Kidney (tissue), 13 donors: ENCODE measurements at regions not wholly inside any gene's neighbourhood (a gene's known extent, or its start where the extent isn't known, plus 50 kb on each side); places are given as distances from the start of the nearest gene placed in this dataset.
"Not testable (repeated sequence)": the region's sequence is repeated elsewhere in the genome, so short reads cannot be mapped to it uniquely, and the experiment has no call there.

Experiments
- DNase-seq, 5 donors: peaks; one replicate each; pipeline ENCODE4 v3.0.0-alpha.2; 2013 to 2020
- FAIRE-seq: peaks from 2 replicates; lab custom pipeline; 2012; peaks lifted over from hg19 to GRCh38; lab: Jason Lieb, UNC
- H3K27ac ChIP-seq, 2 donors: one replicate each; pipeline ENCODE4 v1.7.0; 2013; ENCODE audit warnings: low read depth in 2 of 2, low read length in 2 of 2, inconsistent platforms in 1 of 2
- H3K27me3 ChIP-seq: one replicate; pipeline ENCODE4 v1.7.1; 2013; ENCODE audit warnings: low read length, inconsistent platforms; ENCODE audit not compliant: control insufficient read depth, insufficient read depth
- H3K36me3 ChIP-seq, 3 donors: one replicate each; pipeline versions ENCODE4 v1.7.0 to v1.7.1; 2013; ENCODE audit warnings: low read length in 3 of 3, control low read depth in 1 of 3, inconsistent platforms in 1 of 3; ENCODE audit not compliant: insufficient read depth in 3 of 3, control insufficient read depth in 2 of 3
- H3K4me1 ChIP-seq, 3 donors: one replicate each; pipeline versions ENCODE4 v1.7.0 to v1.7.1; 2013; ENCODE audit warnings: low read length in 3 of 3, inconsistent platforms in 1 of 3, low read depth in 1 of 3; ENCODE audit not compliant: control insufficient read depth in 2 of 3, insufficient read depth in 2 of 3
- H3K4me3 ChIP-seq, 3 donors: one replicate each; pipeline versions ENCODE4 v1.7.0 to v1.8.1; 2013; ENCODE audit warnings: low read length in 3 of 3, control low read depth in 1 of 3, inconsistent platforms in 1 of 3
- H3K9ac ChIP-seq, 3 donors: one replicate each; pipeline versions ENCODE4 v1.7.0 to v1.7.1; 2013; ENCODE audit warnings: low read length in 3 of 3, control low read depth in 1 of 3, inconsistent platforms in 1 of 3
- H3K9me3 ChIP-seq, 3 donors: one replicate each; pipeline versions ENCODE4 v1.7.0 to v1.7.1; 2013; ENCODE audit warnings: low read length in 3 of 3, control low read depth in 1 of 3, inconsistent platforms in 1 of 3; ENCODE audit not compliant: control insufficient read depth in 2 of 3, insufficient read depth in 1 of 3
- intact Hi-C: fragments of 100-400 bp; cut with DNase I; formaldehyde crosslinking; loops from one replicate; pipeline ENCODE4 v1.11.1; 2022
- TF ChIP-seq, protein P1 (sequence below): IDR thresholded peaks from 3 replicates; pipeline ENCODE4 v1.5.1; 2012; ENCODE audit warnings: mild to moderate bottlenecking, moderate library complexity, borderline replicate concordance; ENCODE audit not compliant: insufficient read depth; ENCODE audit errors: extremely low read depth
- donor health status: control.
- donor health status: control.
- donor health status: control.
- donor health status: control.
- donor health status: control.
- donor health status: DM: yes; HTN: yes; CAD: no.
- donor health status: Normal renal cell carcinoma (clear cell type).

DNA sequence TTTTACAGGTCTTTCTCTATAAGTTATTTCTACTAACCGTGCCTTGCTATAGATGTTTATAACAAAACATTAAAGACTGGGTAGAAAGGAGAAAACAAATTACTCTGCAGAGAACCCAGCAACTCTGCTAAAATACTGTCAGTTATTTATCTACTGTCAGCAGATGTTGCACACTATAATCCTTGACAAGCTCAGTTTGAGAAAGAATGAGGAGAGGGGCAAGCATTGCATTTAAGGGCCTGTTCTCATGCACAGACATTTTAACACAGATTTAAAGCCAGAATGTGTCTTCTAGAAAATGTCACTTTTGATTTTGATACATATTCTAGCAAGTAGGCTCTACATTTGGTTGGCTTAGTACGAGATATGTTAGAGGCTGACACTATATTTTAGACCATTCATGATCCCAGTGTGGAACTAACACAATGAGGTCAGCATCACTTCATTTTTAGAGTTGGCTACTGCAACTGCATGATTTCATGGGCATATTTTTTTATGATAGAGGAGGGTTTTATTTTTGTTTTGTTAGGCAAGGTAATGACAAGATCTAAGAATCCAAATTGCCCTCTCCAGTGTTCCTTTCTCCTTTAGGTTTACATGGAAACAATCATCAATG lies 516.4 kb downstream of the ZEB2 start:
- Histone ChIP-seq H3K4me3 (no peak overlapping the region), H3K27me3 (no peaks in the 10 kb centered on the region), H3K4me1 (no peaks in the 10 kb centered on the region), H3K9ac (no peak overlapping the region), H3K27ac (no peak overlapping the region), H3K36me3 (no peaks in the 10 kb centered on the region), H3K9me3 (no peaks in the 10 kb centered on the region)
- intact Hi-C loops = no loop called here
- TF ChIP-seq, protein P1, sequence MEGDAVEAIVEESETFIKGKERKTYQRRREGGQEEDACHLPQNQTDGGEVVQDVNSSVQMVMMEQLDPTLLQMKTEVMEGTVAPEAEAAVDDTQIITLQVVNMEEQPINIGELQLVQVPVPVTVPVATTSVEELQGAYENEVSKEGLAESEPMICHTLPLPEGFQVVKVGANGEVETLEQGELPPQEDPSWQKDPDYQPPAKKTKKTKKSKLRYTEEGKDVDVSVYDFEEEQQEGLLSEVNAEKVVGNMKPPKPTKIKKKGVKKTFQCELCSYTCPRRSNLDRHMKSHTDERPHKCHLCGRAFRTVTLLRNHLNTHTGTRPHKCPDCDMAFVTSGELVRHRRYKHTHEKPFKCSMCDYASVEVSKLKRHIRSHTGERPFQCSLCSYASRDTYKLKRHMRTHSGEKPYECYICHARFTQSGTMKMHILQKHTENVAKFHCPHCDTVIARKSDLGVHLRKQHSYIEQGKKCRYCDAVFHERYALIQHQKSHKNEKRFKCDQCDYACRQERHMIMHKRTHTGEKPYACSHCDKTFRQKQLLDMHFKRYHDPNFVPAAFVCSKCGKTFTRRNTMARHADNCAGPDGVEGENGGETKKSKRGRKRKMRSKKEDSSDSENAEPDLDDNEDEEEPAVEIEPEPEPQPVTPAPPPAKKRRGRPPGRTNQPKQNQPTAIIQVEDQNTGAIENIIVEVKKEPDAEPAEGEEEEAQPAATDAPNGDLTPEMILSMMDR = no peak
- FAIRE-seq (no peak), DNase-seq (no peak)

DNA sequence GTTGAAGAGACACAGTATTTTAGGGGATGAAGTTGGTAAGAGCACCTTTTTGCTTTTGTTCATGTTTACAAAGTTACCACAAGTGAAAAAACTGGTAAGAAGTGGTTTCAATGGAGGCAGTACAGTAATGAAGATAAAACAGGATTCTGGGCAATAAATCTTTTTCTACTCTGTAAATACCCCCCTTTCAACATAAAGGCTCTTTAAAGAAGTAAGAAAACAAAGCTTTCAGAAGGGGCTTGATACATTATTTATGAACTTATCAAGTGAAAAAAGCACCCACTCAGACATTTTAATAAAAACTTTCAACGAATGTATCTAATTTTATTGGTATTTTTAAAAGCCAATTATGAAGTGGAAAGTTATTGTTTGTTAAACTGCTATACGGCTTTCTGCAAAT lies 522.9 kb downstream of the ZEB2 start:
- Histone ChIP-seq H3K4me3 (no peak overlapping the region), H3K27me3 (no peaks in the 10 kb centered on the region), H3K27ac (no peak overlapping the region), H3K9me3 (no peaks in the 10 kb centered on the region), H3K9ac (no peak overlapping the region), H3K36me3 (no peaks in the 10 kb centered on the region), H3K4me1 (no peaks in the 10 kb centered on the region)
- FAIRE-seq (no peak), DNase-seq (peak in 2 of 5 donors; percentile 33 to 42)
- TF ChIP-seq, protein P1 = no peak
- intact Hi-C loops = no loop called here

DNA sequence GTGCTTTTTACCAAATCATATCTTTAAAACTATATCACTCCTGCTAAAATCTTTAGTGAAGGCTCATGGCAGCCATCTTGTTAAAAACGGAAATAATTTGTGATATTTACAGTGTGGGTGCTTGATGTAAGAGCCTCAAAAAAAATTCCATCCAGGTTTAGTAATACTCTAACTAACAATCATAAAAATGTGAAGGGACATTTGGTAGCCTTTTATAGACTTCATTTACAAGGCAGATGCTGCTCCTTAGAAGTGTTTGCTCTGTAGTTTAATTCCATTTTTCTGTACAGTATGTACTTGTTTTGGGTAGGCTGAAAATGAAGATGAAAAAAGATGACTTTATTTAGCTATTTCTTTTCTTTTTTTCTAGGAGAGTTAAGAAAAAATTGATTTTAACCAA lies 525.0 kb downstream of the ZEB2 start:
- H3K4me3 ChIP-seq = no peak overlapping the region
- H3K36me3 ChIP-seq = no peaks in the 10 kb centered on the region
- H3K27ac ChIP-seq = no peak overlapping the region
- H3K4me1 ChIP-seq = no peaks in the 10 kb centered on the region
- DNase-seq (no peak), FAIRE-seq (no peak)
- H3K9ac ChIP-seq = no peak overlapping the region
- no peaks in the 10 kb centered on the region for H3K27me3 ChIP-seq
- intact Hi-C loops = no loop called here
- TF ChIP-seq, protein P1 = no peak
- no peaks in the 10 kb centered on the region for H3K9me3 ChIP-seq

DNA sequence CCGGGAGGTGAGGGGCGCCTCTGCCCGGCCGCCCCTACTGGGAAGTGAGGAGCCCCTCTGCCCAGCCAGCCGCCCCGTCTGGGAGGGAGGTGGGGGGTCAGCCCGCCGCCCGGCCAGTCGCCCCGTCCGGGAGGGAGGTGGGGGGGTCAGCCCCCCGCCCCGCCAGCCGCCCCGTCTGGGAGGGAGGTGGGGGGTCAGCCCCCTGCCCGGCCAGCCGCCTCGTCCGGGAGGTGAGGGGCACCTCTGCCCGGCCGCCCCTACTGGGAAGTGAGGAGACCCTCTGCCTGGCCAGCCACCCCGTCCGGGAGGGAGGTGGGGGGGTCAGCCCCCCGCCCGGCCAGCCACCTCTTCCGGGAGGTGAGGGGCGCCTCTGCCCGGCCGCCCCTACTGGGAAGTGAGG lies 528.3 kb downstream of the ZEB2 start:
- H3K27me3 ChIP-seq, H3K9me3 ChIP-seq, intact Hi-C loops, H3K4me3 ChIP-seq, H3K27ac ChIP-seq, H3K4me1 ChIP-seq, H3K36me3 ChIP-seq, DNase-seq, H3K9ac ChIP-seq, FAIRE-seq: not testable (repeated sequence)
